HL-60 (cell line): ENCODE measurements at regions not wholly inside any gene's neighbourhood (a gene's known extent, or its start where the extent isn't known, plus 50 kb on each side); places are given as distances from the start of the nearest gene placed in this dataset.

Experiments
- DNase-seq, 2 experiments: peaks; one replicate each; pipeline ENCODE4 v3.0.0-alpha.2; 2010 to 2020; ENCODE audit warnings: low read depth in 1 of 2, low spot score in 1 of 2
- H3K27ac ChIP-seq: fragments of 250-450 bp; sonication (Bioruptor Pico); replicated peaks from 2 replicates; pipeline ENCODE4 v1.5.1; 2020; ENCODE audit warnings: mild to moderate bottlenecking, moderate library complexity
- H3K27me3 ChIP-seq: fragments of 250-450 bp; sonication (Bioruptor Pico); 2 replicates; pipeline ENCODE4 v1.5.1; 2021; ENCODE audit warnings: mild to moderate bottlenecking, moderate library complexity; ENCODE audit not compliant: insufficient read depth, poor library complexity, severe bottlenecking
- H3K4me3 ChIP-seq: replicated peaks from 2 replicates; pipeline ENCODE4 v1.5.1; 2011; ENCODE audit warnings: mild to moderate bottlenecking, control low read depth, low read length; ENCODE audit not compliant: insufficient read depth
- GABPA ChIP-seq: IDR thresholded peaks from 2 replicates; pipeline ENCODE4 v1.6.1; 2012; ENCODE audit warnings: low read depth
- POLR2AphosphoS5 ChIP-seq: IDR thresholded peaks from 2 replicates; pipeline ENCODE4 v1.6.1; 2012; ENCODE audit warnings: low read depth
- SPI1 ChIP-seq: IDR thresholded peaks from 2 replicates; pipeline ENCODE4 v1.6.1; 2012; ENCODE audit warnings: low read depth, mild to moderate bottlenecking, borderline replicate concordance
- TF ChIP-seq, protein P1 (sequence below): IDR thresholded peaks from 2 replicates; pipeline ENCODE4 v1.6.1; 2012; ENCODE audit warnings: low read depth; ENCODE audit not compliant: insufficient replicate concordance
- TF ChIP-seq, protein P2 (sequence below): IDR thresholded peaks from one replicate; pipeline ENCODE4 v1.5.1; 2011; ENCODE audit warnings: low read length, control low read depth, inconsistent platforms; ENCODE audit not compliant: insufficient read depth

DNA sequence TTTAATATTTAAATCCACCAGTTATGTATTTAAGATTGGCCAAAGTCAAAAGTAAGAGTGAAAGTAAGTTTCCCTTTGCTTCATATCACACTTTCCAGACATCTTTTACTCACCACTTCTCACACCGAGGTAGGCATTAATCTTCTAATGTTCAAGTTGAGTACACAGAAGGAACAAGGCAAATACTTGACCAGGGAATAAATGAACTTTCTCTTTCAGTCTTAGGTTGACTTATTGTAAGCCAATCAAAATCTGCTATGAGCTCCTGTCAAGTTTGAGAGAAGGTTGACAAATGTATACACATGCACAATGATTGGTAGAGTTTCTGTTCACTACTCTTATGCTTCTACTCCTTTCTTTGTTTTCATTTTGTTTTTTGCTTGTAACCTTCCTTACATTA, 842.5 kb downstream of the REEP3 start:
- TF ChIP-seq, protein P1, sequence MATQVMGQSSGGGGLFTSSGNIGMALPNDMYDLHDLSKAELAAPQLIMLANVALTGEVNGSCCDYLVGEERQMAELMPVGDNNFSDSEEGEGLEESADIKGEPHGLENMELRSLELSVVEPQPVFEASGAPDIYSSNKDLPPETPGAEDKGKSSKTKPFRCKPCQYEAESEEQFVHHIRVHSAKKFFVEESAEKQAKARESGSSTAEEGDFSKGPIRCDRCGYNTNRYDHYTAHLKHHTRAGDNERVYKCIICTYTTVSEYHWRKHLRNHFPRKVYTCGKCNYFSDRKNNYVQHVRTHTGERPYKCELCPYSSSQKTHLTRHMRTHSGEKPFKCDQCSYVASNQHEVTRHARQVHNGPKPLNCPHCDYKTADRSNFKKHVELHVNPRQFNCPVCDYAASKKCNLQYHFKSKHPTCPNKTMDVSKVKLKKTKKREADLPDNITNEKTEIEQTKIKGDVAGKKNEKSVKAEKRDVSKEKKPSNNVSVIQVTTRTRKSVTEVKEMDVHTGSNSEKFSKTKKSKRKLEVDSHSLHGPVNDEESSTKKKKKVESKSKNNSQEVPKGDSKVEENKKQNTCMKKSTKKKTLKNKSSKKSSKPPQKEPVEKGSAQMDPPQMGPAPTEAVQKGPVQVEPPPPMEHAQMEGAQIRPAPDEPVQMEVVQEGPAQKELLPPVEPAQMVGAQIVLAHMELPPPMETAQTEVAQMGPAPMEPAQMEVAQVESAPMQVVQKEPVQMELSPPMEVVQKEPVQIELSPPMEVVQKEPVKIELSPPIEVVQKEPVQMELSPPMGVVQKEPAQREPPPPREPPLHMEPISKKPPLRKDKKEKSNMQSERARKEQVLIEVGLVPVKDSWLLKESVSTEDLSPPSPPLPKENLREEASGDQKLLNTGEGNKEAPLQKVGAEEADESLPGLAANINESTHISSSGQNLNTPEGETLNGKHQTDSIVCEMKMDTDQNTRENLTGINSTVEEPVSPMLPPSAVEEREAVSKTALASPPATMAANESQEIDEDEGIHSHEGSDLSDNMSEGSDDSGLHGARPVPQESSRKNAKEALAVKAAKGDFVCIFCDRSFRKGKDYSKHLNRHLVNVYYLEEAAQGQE: no peak
- TF ChIP-seq POLR2AphosphoS5: no peak
- TF ChIP-seq, protein P2, sequence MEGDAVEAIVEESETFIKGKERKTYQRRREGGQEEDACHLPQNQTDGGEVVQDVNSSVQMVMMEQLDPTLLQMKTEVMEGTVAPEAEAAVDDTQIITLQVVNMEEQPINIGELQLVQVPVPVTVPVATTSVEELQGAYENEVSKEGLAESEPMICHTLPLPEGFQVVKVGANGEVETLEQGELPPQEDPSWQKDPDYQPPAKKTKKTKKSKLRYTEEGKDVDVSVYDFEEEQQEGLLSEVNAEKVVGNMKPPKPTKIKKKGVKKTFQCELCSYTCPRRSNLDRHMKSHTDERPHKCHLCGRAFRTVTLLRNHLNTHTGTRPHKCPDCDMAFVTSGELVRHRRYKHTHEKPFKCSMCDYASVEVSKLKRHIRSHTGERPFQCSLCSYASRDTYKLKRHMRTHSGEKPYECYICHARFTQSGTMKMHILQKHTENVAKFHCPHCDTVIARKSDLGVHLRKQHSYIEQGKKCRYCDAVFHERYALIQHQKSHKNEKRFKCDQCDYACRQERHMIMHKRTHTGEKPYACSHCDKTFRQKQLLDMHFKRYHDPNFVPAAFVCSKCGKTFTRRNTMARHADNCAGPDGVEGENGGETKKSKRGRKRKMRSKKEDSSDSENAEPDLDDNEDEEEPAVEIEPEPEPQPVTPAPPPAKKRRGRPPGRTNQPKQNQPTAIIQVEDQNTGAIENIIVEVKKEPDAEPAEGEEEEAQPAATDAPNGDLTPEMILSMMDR: no peak
- no peak for TF ChIP-seq GABPA
- no peak for TF ChIP-seq SPI1
- Histone ChIP-seq H3K27me3 (no peaks in the 10 kb centered on the region), H3K27ac (no peak overlapping the region), H3K4me3 (no peak overlapping the region)
- DNase-seq: no peak

DNA sequence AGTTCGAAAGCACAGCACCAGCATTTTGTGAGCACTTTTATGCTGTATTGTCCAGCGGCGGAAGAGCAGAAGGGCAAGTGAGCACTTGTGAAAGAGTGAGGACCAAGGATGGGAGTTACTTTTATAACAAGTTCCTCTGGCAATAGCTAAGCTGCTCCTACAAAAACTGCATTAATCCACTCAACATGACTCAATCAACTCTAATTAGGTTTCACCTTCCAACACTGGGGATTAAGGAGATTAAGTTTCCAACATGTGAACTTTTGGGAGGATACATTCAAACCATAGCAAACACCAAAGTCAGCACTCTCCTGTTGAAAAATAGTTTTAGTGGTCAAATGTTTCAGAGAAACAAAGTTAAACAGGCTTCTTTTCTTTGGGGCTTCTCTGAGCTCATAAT, 844.5 kb downstream of the REEP3 start:
- TF ChIP-seq, protein P1: no peak
- no peak for TF ChIP-seq SPI1

DNA sequence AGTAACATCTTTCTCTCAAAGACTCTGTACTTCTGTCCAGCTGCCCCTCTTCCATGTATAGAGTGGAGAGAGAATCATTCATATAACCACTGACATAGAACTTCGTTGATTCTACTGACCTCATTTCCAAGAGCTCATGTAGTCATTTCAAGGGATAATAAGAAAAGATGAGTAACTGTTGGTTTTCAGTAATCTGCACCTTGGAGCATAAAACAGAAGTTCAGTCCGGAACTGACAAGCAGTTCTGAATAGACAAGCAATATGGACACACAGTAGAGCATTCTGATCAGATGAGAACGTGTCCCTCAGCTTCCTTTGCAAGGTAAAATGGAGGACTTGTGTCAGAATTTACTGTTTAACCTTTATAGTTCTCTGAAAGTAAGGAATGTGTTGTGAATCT, 847.1 kb downstream of the REEP3 start:
- no peak for TF ChIP-seq SPI1
- TF ChIP-seq GABPA: no peak
- TF ChIP-seq, protein P1: no peak
- TF ChIP-seq, protein P2: no peak
- no peak for TF ChIP-seq POLR2AphosphoS5
- DNase-seq: no peak
- Histone ChIP-seq H3K27me3 (no peaks in the 10 kb centered on the region), H3K4me3 (no peak overlapping the region), H3K27ac (no peak overlapping the region)

More for the DNA sequence above, 844.5 kb downstream of the REEP3 start:
- Histone ChIP-seq H3K27ac (no peak overlapping the region), H3K27me3 (no peaks in the 10 kb centered on the region), H3K4me3 (no peak overlapping the region)
- no peak for DNase-seq
